ENCODE measurements at regions not wholly inside any gene's neighbourhood (a gene's known extent, or its start where the extent isn't known, plus 50 kb on each side); places are given as distances from the start of the nearest gene placed in this dataset.

- no peak for TF ChIP-seq CTCF (IDR thresholded peaks at IDR 0.05)
- TF ChIP-seq EP300 (IDR thresholded peaks at IDR 0.05), result no peak
These were observed 479.4 kb downstream of the JRKL start for GRCh38 chr11:96869207-96869606.
